ENCODE measurements at regions not wholly inside any gene's neighbourhood (a gene's known extent, or its start where the extent isn't known, plus 50 kb on each side); places are given as distances from the start of the nearest gene placed in this dataset.

GRCh38 chr22:27588915-27589314, 212.6 kb downstream of the MN1 start:
- no peak overlapping the region for H3K27ac ChIP-seq (ENCODE audit: low read length)
- no peak overlapping the region for H3K9ac ChIP-seq (ENCODE audit: low read length)
- DNase-seq: no peak
- no peaks in the 10 kb centered on the region for H3K9me3 ChIP-seq (replicated peaks; ENCODE audit: insufficient read depth, low read length)
- no peak for TF ChIP-seq CTCF (IDR thresholded peaks at IDR 0.05; ENCODE audit: low read length)
- TF ChIP-seq EZH2phosphoT487 (IDR thresholded peaks at IDR 0.05; ENCODE audit: low read length): no peak
- H3K9me2 ChIP-seq (replicated peaks; ENCODE audit: insufficient read depth, low read length): no peaks in the 10 kb centered on the region
- H2AFZ ChIP-seq (ENCODE audit: low read length): no peak overlapping the region
- no peaks in the 10 kb centered on the region for H3F3A ChIP-seq (ENCODE audit: insufficient read depth, low read length)
- H3K4me3 ChIP-seq (ENCODE audit: low read length): no peak overlapping the region
- no peak overlapping the region for H3K4me2 ChIP-seq (ENCODE audit: low read depth, low read length)
- peaks cover 81% of the 10 kb centered on the region for H3K27me3 ChIP-seq (replicated peaks; ENCODE audit: insufficient read depth, low read length)
- H3K4me1 ChIP-seq (ENCODE audit: low read length): no peaks in the 10 kb centered on the region
- no peaks in the 10 kb centered on the region for H3K36me3 ChIP-seq (replicated peaks; ENCODE audit: insufficient read depth, low read length)
- H4K20me1 ChIP-seq (ENCODE audit: insufficient read depth, low read length): no peaks in the 10 kb centered on the region
- H3K79me2 ChIP-seq (ENCODE audit: low read length): no peaks in the 10 kb centered on the region

- TF ChIP-seq CTCF (IDR thresholded peaks at IDR 0.05; ENCODE audit: low read length) (no peak), EZH2 (optimal IDR thresholded peaks at IDR 0.05; ENCODE audit: low read depth, low read length) (no peak), EZH2phosphoT487 (IDR thresholded peaks at IDR 0.05; ENCODE audit: low read length) (no peak)
- DNase-seq: no peak
- H4K20me1 ChIP-seq (ENCODE audit: insufficient read depth, low read length): no peaks in the 10 kb centered on the region
- H3F3A ChIP-seq (ENCODE audit: insufficient read depth, low read length): no peaks in the 10 kb centered on the region
- no peak overlapping the region for H3K27ac ChIP-seq (ENCODE audit: low read length)
- H3K9ac ChIP-seq (ENCODE audit: low read length): no peak overlapping the region
- no peaks in the 10 kb centered on the region for H3K4me1 ChIP-seq (ENCODE audit: low read length)
- no peaks in the 10 kb centered on the region for H3K79me2 ChIP-seq (ENCODE audit: low read length)
- no peaks in the 10 kb centered on the region for H3K9me3 ChIP-seq (replicated peaks; ENCODE audit: insufficient read depth, low read length)
- no peak overlapping the region for H3K4me2 ChIP-seq (ENCODE audit: low read depth, low read length)
- H3K4me3 ChIP-seq (ENCODE audit: low read length): no peak overlapping the region
- H3K9me2 ChIP-seq (replicated peaks; ENCODE audit: insufficient read depth, low read length): no peaks in the 10 kb centered on the region
- H3K27me3 ChIP-seq (replicated peaks; ENCODE audit: insufficient read depth, low read length): peaks cover 78% of the 10 kb centered on the region
- no peaks in the 10 kb centered on the region for H3K36me3 ChIP-seq (replicated peaks; ENCODE audit: insufficient read depth, low read length)
- no peak overlapping the region for H2AFZ ChIP-seq (ENCODE audit: low read length)
Measured at GRCh38 chr22:27591060-27591459, 210.5 kb downstream of the MN1 start.

- Histone ChIP-seq H3K9me3 (replicated peaks; ENCODE audit: insufficient read depth, low read length) (no peaks in the 10 kb centered on the region), H3K4me3 (ENCODE audit: low read length) (no peak overlapping the region), H2AFZ (ENCODE audit: low read length) (no peak overlapping the region), H3K79me2 (ENCODE audit: low read length) (no peaks in the 10 kb centered on the region), H4K20me1 (ENCODE audit: insufficient read depth, low read length) (no peaks in the 10 kb centered on the region), H3K27me3 (replicated peaks; ENCODE audit: insufficient read depth, low read length) (peaks cover 82% of the 10 kb centered on the region), H3K4me1 (ENCODE audit: low read length) (no peaks in the 10 kb centered on the region), H3K36me3 (replicated peaks; ENCODE audit: insufficient read depth, low read length) (no peaks in the 10 kb centered on the region), H3F3A (ENCODE audit: insufficient read depth, low read length) (no peaks in the 10 kb centered on the region), H3K9me2 (replicated peaks; ENCODE audit: insufficient read depth, low read length) (no peaks in the 10 kb centered on the region), H3K9ac (ENCODE audit: low read length) (no peak overlapping the region), H3K4me2 (ENCODE audit: low read depth, low read length) (no peak overlapping the region), H3K27ac (ENCODE audit: low read length) (no peak overlapping the region)
- DNase-seq: no peak
- TF ChIP-seq EZH2phosphoT487 (IDR thresholded peaks at IDR 0.05; ENCODE audit: low read length) (no peak), CTCF (IDR thresholded peaks at IDR 0.05; ENCODE audit: low read length) (no peak), EZH2 (optimal IDR thresholded peaks at IDR 0.05; ENCODE audit: low read depth, low read length) (no peak)
Measured at GRCh38 chr22:27593378-27593777, 208.2 kb downstream of the MN1 start.

Measured in MM.1S (cell line).